ENCODE measurements at regions not wholly inside any gene's neighbourhood (a gene's known extent, or its start where the extent isn't known, plus 50 kb on each side); places are given as distances from the start of the nearest gene placed in this dataset.

DNA sequence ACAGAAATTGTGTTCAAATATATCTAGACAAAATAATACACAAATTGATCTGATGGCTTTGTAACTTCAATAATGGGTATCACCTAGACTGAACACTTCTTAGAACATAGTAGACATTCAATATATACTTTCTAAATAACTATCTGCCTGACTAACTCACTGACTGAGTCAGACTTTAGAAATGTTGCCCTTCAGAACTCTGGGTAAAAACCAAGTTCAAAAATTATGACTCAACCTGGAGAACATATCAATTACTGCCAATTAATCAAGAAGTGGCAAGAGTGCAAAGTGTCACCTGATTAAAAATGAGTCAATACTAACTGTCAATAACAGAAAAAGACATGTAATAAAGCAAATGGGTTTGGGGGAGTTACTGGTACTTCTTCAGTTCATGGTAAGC lies 144.6 kb upstream of the TMCO5A start:
- DNase-seq (ENCODE audit: low read depth) = peak; percentile 74

DNA sequence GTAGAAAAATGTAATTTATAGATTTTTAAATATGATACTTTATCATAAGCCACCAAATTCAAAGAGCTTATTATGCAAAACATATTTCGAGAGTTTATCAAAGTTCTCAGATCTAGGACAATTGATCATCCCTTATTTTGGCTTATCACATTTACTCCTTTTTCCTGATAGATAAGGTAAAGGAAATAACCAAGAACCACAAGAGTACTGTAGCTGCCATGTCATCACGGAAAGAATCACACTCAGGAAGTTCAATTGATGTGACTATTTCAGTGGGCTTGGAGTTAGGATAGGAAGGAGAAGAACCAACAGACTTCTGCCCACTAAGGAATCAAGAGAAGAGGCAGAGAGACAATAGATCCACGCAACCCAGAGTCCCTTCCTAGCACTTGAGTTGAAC lies 142.7 kb upstream of the TMCO5A start:
- no peak for DNase-seq (ENCODE audit: low read depth)

DNA sequence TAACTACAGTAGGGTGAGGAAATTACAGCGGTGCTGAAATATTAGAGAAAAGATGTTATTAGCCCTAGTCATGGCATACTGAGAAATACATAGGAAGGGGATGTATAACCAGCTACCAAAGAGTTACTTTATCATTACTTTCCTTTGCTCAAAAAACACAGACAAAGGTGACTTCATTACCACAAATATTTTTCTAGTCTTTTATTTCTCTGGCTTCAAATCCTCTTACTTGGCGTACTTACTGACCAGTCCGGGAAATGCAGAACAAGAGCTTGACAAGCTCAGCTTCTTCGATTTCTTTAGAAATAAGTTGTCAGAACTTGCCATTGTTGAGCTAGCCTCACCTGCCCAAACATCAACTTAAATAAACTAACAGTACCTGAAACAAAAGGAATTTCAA lies 142.1 kb upstream of the TMCO5A start:
- DNase-seq (ENCODE audit: low read depth) = peak; percentile 60

DNA sequence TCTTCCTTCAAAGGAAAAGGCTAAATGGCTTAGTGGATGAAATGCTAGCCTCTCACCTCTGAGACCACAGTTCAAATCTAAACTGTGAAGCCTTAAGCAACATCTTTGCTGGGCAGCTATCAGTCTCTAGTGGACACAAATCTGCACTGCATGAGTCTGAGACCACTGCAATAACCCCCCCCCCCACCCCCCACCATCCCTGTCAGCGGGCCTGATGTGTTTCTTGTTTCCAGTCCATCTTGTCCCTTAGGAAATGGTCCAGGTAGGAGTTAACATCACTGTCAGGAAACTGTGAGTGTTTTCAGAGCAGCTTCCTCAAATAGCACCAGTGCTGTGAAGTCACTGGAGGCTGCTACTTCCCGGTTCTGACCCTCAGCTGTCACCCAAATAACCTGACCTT lies 140.6 kb upstream of the TMCO5A start:
- DNase-seq (ENCODE audit: low read depth) = peak; percentile 17

DNA sequence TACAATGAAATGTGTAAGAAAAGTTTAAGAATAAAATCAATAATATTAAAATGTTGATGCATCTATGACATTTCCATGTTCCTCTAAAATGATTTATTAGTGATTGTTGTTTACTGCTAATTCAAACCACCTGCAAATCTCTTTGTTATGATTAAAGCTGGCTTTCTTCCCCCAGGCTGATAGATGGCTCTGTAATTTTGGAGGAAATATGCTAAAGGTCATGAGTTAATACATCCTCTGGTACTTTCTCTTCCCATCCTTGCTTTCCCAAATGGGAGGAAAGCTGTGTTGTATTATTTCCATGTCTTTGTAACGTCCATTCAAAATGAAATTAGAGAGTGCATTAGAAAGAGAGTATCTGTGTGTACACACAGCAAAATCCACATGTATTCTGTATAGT lies 139.5 kb upstream of the TMCO5A start:
- DNase-seq (ENCODE audit: low read depth) = no peak

DNA sequence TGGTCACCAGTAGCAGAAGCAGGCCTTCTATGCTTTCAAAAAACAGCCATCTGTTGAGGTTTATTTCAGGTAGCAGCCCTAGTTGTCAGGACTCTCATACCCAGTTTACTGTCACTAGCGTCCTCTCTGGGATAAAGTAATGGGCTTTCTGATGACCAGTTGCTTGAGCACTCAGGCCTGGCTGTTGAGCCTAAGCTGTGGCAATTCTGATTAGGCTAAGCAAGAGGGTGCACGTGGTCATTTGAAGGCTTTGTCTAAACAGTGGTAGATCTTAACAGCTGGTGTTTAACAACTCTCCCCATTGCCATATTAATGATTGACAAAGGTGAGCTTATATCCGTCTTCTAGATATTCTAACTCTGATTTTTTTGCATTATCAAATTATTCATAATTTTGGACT lies 132.9 kb upstream of the TMCO5A start:
- no peak for DNase-seq (ENCODE audit: low read depth)

DNA sequence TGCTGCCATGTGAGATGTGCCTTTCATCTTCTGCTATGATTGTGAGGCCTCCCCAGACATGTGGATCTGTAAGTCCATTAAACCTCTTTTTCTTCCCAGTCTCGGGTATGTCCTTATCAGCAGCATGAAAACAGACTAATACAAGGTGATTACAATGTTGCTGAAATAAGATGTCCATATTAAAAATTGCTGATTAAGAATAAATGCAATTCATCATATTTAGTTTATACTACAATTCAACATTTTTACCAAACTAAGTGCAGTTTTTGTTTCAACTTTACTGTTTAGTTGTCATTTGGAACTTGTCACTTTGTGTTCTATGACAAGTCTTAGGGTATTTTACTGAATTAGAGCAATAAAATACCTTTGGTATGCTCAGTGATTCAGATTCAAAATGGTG lies 127.6 kb upstream of the TMCO5A start:
- no peak for DNase-seq (ENCODE audit: low read depth)

DNA sequence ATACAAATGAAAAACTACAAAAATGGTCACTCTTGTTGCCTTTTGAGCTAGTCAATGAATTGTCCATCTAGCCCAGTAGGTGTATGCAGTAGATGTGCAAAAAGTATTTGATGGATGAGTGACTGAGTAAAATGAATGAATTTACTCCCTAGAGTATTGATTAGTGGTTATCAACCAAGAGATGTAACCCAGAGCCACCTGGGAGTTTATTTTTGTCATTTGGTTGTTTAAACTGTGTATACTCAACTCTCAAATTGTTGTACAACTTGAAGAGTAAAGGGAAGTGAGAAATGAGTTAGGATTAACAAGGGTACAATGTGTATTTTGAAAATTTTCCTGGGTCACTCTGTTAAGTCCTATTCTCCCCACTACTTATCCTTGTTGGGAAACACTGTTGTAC lies 124.1 kb upstream of the TMCO5A start:
- DNase-seq (ENCODE audit: low read depth) = no peak

DNA sequence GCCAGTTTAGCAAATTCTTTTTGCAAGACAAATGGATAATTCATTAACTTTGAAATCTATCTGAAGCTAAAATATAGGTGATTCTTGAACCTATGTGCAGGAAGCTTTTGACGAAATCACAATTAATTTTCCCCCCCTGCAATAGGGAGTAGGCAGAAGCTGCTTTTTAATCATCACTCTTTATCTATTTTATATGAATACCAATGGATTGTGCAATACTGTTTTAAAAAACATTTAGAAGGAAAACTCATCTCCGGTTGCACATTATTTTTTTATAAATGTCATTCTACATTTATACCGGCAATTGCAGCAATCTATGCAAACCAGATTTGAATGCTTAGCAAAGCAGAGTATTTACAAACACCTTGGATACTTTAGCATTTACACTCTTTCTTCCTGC lies 121.1 kb upstream of the TMCO5A start:
- no peak for DNase-seq (ENCODE audit: low read depth)

DNA sequence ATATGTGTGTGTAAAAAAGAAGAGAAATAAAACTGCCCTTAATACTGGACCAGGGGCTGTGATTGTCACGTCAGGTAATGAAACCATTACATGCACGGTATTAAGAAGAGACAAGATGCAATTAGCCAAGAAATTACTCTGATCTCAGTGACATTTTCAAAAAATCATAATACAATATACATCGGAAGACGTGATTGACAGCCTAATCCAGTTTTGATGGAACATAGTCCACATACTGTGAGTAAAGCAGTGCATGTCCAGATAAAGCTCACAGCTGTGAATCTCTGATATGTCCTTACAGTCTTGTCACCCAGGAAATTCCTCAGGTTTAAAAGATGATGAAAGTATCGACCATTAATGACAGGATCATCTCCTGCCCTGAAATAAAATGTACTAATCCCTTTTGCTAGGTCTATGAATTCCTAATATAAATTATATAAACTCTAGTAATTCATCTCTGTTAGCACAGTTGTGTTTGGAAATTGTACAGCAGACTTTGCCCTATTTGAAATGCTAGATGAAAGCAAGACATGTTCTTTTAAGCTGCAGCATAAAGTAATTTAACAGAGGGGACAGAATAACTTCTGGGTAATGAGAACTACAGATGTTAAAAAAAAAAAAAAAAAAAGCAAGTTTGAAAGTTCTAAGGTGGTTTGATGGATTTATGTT lies 119.5 kb upstream of the TMCO5A start:
- no peak for DNase-seq (ENCODE audit: low read depth)

DNA sequence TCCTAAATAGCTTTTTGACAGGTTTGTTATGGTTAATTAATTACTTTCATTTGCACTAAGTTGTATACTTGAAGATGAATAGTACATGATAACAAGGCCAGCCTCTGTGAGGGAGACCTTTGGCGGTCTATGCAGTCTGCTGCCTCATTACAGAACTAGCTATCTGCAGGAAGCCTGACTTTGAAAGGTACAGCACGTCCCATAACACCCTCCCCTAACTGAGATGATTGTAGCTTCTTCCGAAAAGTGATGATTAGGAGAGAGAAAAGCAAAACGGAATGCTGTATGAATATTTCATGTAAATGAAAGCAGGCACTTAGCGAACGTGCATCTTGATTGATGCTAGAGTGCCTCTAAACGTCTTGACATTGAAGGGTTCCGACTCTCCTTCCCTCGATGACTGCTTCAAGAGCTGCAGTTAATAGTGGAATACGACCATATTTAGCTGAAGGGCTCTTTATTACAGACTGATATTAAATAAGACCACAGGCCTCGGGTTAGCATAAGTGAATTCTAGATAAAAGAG lies 116.2 kb upstream of the TMCO5A start:
- DNase-seq (ENCODE audit: low read depth) = no peak

DNA sequence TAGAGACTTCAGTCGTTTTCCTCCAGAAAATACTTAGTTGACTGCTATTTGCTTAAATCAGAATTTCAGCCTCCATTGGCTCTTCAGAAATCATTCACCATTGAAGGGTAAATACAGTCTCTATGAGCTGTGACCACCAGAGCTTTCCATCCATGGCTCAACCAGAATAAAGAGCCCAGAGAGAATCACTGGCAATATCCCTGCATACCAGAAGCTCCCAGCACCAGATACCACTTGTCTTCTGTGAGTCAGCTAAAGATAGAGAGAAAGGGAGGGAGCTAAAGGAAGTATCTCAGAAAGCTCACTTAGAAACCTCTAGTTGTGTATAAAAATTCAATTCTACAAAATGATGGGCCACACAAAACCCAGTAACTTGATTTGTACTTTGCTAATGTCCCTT lies 115.2 kb upstream of the TMCO5A start:
- DNase-seq (ENCODE audit: low read depth) = peak; percentile 54

DNA sequence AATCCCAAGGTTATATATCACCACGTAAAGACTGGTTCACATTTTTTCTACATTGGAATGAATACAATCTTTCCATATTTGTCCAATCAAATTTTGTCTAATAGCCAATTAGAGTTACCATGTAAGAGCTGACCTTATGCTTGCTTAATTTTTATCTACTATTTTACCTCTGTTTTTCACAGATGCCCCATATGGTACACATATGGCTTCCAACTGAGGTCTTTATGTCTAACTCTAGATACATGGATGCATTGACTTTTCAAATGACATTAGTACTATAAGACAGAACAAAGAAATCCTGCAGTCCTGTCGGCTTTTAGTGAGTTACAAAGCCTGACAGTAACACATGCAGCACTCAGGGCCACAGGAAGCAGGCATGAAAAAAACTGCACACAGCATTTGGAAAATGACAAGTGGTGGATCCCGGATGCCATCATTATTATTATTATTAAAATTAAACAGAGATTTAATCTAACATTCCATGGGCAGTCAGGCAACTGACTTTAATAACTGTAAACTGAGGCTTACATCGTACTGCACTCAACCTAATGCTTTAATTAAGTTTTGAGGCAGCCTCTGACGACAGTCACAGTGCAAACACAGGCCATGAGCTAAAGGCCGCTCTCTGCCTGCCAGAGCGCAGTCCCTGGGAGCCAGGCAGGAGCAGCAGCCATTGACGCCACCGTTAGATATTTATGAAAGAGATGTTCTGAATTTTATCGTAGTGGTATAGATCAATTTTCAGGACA lies 113.9 kb upstream of the TMCO5A start:
- DNase-seq (ENCODE audit: low read depth) = no peak

DNA sequence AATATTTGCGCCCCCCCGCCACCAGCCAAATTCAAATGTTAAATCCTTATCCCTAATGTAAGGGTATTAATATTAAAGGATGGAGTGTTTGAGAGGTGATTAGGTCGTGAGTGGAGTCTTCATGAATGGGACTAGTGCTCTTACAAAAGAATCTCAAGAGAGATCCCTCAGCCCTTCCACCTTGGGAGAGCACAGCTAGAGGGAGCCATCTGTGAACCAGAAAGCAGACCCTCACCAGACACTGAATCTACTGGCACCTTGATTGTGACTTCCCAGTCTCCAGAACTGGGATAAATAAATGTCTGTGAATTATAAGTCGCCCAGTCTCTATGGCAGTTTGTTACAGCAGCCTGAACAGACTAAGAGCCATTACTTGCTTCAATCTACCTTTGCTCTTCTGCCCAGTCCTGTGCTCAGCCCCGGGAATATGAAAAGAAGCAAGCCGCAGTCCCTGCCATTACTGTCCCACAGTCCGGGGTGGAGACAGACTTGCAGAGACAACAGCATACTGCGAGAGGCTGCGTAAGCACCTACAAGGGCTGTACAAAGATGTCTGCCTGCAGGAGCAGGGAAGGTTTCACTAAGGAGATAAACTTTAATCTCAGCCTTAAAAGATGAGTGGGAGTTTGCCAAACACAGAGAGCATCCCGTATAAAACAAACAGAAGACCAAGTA lies 110.7 kb upstream of the TMCO5A start:
- DNase-seq (ENCODE audit: low read depth) = no peak

DNA sequence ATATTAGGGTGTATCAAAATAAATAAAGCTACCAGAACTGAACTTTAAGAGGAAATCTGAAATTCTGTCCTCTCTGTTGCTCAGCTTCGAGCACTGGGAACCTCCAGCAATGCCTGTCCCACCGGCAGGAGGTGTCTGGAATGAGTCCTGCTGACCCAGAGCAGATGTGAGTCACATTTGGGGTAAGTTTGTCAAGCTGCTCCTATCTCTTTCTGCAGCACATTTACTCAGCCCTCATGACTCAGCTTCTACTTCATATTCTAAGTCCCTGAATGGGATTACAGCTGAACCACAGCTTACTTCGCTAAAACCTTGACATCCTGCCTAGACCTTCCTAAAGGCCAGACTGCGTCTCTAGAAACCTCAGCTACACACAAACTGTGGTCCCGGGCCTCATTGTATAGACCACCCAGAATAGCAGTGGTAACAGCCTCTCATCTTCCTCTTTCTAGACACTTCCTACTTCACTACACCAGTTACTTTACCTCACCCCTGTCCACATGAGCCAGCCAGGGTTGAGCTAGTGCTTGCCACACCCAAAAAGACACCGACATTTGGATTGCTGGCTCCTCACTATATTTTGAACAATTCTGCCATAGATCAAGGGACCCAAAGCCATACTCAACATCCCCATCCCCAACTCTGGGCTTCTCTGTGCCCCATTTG lies 109.6 kb upstream of the TMCO5A start:
- peak; percentile 99 for DNase-seq (ENCODE audit: low read depth)

DNA sequence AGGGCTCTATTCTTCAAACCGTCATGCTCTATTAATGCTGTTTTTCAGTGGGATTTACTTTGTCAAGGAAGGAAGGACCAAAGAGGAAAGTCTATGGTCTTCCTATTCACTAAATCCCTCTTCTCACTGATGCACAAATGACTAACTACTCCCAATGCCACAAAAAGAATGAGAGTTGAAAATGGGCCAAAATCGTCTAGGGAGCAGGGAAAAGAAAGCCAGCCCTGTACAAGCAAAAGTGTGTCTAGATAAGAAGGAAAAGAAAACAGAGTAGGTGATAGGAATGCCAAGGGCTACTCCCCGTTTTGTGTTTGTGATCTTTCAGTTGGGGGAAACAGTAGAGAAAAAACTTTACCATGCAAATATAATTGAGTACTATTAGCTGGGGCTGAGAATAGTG lies 97.2 kb upstream of the TMCO5A start:
- DNase-seq (ENCODE audit: low read depth) = peak; percentile 53

DNA sequence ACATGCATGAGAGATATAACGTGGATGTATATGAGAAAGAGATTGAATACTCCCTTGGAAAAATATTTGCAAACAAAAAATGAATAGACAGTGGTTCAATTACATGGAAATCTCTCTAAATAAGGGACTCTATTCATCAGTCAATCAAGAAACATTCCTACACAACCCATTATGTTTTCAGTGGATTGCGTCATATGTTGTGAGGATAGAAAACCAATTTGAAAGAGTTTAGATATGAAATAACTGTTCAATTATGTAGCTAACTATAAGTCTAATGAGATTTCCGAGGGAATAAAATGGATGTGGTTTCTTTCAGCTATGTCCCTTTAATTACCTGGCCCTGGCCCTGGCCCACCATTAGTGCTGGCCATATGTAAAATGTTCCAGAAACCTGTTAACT lies 86.7 kb upstream of the TMCO5A start:
- DNase-seq (ENCODE audit: low read depth) = no peak

DNA sequence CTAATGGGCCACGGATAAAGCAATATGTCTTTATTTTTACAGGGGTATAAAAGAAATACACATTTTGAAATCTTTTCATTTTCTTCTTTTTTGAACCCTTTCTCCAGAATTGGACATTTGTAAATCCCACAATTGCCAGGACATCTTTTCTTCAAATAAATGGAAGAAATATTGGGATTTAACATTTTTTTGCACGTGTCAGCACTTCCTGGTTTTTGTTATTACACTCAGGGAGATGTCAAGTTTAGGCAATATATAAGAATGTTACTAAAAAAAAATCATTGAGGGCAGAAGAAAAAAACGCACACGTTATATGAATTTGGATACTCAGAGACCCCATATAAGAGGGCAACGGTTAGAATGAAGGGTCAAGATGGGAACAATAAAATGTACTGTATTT lies 78.3 kb upstream of the TMCO5A start:
- no peak for DNase-seq (ENCODE audit: low read depth)

DNA sequence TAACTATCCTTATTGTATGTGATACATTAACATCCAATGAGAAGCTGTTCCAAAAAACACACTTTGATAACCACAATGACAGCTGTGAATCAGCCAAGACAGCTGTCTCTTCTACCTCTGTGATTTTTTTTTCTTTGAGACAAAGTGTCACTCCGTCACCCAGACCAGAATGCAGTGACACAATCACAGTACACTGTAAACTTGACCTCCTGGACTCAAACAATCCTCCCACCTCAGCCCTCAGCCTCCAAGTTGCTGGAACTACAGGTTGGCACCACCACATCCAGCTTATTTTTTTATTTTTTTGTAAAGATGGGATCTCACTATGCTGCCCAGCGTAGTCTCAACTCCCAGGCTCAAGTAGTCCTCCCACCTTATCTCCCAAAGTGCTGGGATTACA lies 73.5 kb upstream of the TMCO5A start:
- no peak for DNase-seq (ENCODE audit: low read depth)

DNA sequence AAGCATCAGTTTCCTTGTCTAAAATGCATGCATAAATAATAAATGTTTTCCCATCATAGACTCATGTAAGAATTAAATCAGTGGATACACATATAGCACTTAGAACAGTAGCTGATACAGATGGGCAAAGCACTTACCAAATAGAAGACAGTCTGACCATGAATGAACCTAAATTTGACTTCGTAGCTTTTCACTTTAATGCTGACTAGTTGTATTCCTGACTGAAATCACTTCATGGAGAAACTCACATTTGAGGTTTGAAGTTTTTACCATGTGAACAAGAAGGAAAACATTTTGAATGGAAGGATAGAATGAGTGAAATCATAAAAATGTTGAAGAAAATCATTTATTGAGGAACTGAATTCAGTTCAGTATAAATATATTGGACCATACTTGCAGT lies 68.8 kb upstream of the TMCO5A start:
- DNase-seq (ENCODE audit: low read depth) = no peak

DNA sequence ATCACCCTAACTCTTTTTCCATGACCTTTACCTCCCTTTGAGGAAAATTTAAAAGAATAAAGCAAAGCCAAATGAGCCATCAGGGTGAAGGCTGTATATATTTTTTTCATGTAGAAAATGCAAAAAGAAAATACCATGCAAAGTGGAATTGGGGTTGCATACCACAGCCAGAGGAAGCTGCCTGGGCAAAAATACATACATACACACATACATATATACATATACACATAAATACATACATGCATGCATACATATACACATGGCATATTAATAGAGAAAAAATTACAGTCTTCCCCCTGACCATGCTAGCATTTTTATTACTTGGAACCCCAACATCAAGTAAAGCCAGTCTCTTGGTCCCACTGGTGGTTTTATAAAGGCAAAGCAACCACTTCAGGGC lies 63.7 kb upstream of the TMCO5A start:
- no peak for DNase-seq (ENCODE audit: low read depth)

DNA sequence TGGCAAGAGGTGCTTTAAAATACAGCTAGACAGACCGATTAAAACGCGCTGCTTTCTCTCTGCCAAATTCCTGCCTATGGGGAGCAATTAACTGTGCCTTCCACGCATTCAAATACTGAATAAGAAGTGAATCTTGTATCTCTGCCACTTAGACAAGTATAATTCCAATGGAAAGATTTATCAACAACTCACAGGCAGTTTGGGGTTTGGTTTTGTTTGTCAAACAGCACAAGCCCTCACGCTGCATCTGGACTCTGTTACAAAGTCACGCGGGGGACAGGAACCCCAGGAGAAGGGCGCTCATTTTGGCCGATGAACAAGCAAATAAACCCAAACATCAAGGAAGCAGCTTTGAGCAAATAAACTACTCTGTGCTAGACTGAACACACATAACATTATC lies 61.8 kb upstream of the TMCO5A start:
- no peak for DNase-seq (ENCODE audit: low read depth)

DNA sequence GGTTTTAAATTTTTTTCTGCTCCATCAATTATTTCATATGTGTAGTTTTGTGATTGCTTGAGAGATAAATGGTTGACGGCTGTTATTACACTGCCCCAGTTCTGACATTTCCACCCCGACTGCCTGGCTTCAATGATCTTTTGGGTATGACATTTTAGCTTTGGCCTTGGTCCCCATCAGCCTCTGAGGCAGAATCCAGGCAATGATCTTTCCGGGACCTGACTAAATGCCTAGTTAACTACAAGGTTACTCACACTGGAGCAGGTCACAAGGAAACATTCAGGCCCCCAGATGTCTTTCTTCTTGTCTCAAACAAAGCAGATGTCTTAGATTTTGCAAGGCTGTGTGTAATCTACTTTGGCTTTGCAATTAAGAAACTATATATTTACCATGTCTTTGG lies 61.1 kb upstream of the TMCO5A start:
- no peak for DNase-seq (ENCODE audit: low read depth)
